Brain microvascular endothelial cell (primary cell): ENCODE measurements at regions not wholly inside any gene's neighbourhood (a gene's known extent, or its start where the extent isn't known, plus 50 kb on each side); places are given as distances from the start of the nearest gene placed in this dataset.

Experiments
- DNase-seq: peaks from one replicate; pipeline ENCODE4 v3.0.0-alpha.2; 2020
- H3K27ac ChIP-seq: fragments of 250-450 bp; sonication (Bioruptor Pico); 2 replicates; pipeline ENCODE4 v1.5.1; 2020; ENCODE audit warnings: mild to moderate bottlenecking, moderate library complexity
- H3K27me3 ChIP-seq: fragments of 250-450 bp; sonication (Bioruptor Pico); replicated peaks from 2 replicates; pipeline ENCODE4 v1.5.1; 2020; ENCODE audit warnings: mild to moderate bottlenecking
- H3K36me3 ChIP-seq: fragments of 250-450 bp; sonication (Bioruptor Pico); replicated peaks from 2 replicates; pipeline ENCODE4 v1.5.1; 2020; ENCODE audit warnings: mild to moderate bottlenecking
- H3K4me3 ChIP-seq: 2 replicates; pipeline ENCODE4 v1.5.1; 2011; ENCODE audit warnings: low read depth, mild to moderate bottlenecking, control low read depth, low read length, moderate library complexity
- in situ Hi-C: cut with HindIII; loops from 2 replicates; pipeline ENCODE4 v1.10.0; 2017; ENCODE audit warnings: low sequenced_read_pairs, low pct_ligation_motif_present
- TF ChIP-seq, protein P1 (sequence below): IDR thresholded peaks from 2 replicates; pipeline ENCODE4 v1.5.1; 2011; ENCODE audit warnings: low read depth, mild to moderate bottlenecking, moderate library complexity, low read length, control low read depth, inconsistent platforms; ENCODE audit errors: missing control alignments

DNA sequence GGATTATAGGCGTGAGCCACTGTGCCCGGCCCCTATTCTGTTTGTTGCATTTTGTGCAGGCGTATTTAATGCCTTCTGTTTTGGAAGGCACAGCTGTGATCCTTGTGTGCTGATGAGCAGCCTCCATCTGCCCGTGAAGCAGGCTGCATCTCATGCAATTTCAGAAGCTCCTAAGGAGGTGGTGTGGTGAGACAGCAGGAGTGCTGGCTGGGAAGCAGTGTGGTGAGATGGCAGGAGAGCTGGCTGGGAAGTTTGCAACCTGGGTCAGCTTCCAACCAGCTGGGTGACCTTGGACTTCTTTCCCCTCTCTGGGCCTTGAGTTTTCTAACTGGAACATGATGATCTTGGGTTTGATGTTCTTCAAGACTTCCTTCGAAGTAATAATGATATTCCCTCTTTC lies 525.1 kb downstream of the TBC1D22A start:
- Histone ChIP-seq H3K27ac (no peak overlapping the region), H3K36me3 (no peaks in the 10 kb centered on the region), H3K4me3 (no peak overlapping the region), H3K27me3 (no peaks in the 10 kb centered on the region)
- TF ChIP-seq, protein P1, sequence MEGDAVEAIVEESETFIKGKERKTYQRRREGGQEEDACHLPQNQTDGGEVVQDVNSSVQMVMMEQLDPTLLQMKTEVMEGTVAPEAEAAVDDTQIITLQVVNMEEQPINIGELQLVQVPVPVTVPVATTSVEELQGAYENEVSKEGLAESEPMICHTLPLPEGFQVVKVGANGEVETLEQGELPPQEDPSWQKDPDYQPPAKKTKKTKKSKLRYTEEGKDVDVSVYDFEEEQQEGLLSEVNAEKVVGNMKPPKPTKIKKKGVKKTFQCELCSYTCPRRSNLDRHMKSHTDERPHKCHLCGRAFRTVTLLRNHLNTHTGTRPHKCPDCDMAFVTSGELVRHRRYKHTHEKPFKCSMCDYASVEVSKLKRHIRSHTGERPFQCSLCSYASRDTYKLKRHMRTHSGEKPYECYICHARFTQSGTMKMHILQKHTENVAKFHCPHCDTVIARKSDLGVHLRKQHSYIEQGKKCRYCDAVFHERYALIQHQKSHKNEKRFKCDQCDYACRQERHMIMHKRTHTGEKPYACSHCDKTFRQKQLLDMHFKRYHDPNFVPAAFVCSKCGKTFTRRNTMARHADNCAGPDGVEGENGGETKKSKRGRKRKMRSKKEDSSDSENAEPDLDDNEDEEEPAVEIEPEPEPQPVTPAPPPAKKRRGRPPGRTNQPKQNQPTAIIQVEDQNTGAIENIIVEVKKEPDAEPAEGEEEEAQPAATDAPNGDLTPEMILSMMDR = no peak
- DNase-seq = no peak
- in situ Hi-C loops = no loop called here

DNA sequence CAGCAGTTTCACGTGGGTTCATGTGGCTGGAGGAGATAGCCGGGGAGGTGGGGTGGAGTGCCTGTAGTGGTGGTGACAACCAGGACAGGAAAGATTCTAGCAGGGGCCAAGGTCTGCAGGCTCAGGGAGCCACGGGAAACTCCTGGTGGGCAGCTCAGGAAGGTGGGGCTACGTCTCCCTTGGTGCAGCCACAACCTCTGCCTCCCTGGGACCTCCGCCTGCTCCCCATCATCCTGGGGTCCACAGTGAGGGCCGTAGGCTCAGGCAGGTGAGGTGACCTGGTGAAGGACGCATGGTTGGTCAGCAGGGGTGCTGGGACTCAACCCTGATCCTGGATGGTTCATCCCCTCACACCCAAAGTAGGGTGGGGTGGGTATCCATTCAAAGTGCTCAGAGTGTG lies 524.1 kb downstream of the TBC1D22A start:
- TF ChIP-seq, protein P1 = no peak
- in situ Hi-C loops = no loop called here
- H3K27me3 ChIP-seq = no peaks in the 10 kb centered on the region
- no peak for DNase-seq
- H3K36me3 ChIP-seq = no peaks in the 10 kb centered on the region
- no peak overlapping the region for H3K27ac ChIP-seq
- H3K4me3 ChIP-seq = no peak overlapping the region

DNA sequence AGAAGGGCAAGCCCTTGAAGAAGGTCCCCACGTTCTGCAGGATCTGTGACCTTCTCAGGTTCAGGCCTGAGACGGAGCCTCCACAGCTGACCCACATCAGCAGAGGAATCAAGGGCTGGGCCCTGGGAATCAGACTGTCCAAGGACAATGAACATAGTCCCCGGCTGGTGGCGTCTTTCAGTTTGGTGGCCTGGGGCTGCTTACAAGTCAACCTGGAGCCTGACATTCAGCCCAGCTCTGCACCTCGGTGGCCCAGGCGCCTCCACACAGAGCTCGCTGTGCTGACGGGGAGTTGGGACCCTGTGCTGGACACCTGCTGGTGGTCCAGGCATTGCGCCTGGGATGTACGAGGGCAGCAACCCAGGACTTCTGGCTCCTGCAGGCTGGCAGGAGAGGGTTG lies 523.5 kb downstream of the TBC1D22A start:
- H3K4me3 ChIP-seq = no peak overlapping the region
- DNase-seq = no peak
- H3K27ac ChIP-seq = no peak overlapping the region
- no peaks in the 10 kb centered on the region for H3K27me3 ChIP-seq
- in situ Hi-C loops = no loop called here
- TF ChIP-seq, protein P1 = no peak
- H3K36me3 ChIP-seq = no peaks in the 10 kb centered on the region

DNA sequence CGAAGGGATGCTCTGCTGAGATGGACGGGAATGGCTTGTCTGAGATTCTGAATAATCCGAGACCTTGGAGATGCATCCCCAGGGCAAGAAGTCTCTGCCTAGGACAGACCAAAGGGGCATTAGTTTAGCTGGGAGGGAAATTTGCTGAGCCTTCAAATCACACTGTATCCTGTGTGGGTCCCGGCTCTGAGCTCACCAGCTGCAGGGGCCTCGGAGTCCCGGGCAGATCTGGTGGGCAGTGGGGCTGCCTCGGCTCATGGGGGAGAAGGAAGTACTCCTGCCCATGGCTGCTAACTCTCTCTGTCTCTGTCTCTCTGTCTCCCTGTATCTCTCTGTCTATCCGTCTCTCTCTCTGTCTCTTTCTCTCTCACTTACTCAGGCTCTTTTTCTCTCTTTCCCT lies 522.4 kb downstream of the TBC1D22A start:
- in situ Hi-C loops = no loop called here
- Histone ChIP-seq H3K36me3 (no peaks in the 10 kb centered on the region), H3K27ac (no peak overlapping the region), H3K27me3 (no peaks in the 10 kb centered on the region), H3K4me3 (no peak overlapping the region)
- DNase-seq = no peak
- TF ChIP-seq, protein P1 = no peak

DNA sequence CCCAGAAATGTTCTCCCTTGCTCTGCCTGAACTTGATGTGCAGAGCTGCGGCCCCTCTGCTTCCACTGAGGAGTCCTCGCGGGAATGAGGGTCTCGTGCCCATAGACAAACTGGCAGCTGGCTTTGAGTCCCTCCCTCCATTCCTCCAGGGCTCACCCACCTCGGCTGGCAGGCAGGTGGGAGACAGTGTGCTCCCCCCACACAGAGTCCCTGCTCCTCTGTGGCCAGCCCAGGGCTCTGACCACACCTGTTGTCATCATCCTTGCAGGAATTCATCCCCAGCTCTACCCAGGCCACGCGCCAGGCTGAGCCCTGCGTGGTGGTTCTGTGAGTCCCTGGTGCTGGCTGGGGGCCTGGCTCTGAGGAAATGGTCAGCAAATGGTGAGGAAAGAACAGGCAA lies 521.9 kb downstream of the TBC1D22A start:
- no peak overlapping the region for H3K4me3 ChIP-seq
- in situ Hi-C loops = no loop called here
- DNase-seq = no peak
- no peak overlapping the region for H3K27ac ChIP-seq
- TF ChIP-seq, protein P1 = no peak
- no peaks in the 10 kb centered on the region for H3K36me3 ChIP-seq
- H3K27me3 ChIP-seq = no peaks in the 10 kb centered on the region

DNA sequence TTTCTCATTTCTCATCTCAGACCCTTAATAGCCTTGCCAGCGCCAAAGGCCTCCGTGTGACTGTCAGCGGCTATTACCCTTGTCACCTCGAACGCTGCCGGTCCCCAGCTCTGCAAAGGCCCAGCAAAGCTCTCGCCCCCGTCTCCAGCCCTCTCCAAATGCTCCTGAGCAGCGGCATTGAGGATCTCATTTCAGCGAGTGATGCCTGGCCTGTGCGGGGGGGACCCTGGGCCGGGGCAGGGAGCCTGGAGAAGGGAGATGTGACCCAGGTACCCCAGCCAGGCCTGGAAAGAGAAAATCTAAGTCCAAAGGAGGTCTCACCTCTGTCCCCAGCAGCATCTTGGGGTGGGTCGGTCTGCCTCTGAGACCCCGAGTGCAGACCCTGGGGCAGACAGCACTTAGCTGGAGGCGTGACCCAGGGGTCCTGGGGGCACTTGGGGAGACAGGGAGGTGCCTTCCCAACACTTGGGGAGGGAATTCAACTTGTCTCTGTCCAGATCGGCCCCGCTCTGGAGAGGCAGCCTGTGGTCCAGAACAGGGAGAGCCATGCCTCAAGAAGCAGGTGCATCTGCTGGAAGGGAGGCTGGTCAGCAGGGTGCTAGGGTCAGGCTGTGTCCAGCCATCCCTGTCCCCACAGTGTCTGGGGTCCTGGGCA lies 521.3 kb downstream of the TBC1D22A start:
- in situ Hi-C loops = no loop called here
- DNase-seq = no peak
- Histone ChIP-seq H3K27me3 (no peaks in the 10 kb centered on the region), H3K4me3 (no peak overlapping the region), H3K36me3 (no peaks in the 10 kb centered on the region), H3K27ac (no peak overlapping the region)
- TF ChIP-seq, protein P1 = no peak
